GM19240 (cell line): ENCODE measurements at regions not wholly inside any gene's neighbourhood (a gene's known extent, or its start where the extent isn't known, plus 50 kb on each side); places are given as distances from the start of the nearest gene placed in this dataset.

Experiments used
- DNase-seq: peaks from one replicate; pipeline ENCODE4 v3.0.0; 2011; ENCODE audit warnings: low spot score; ENCODE audit not compliant: insufficient read length

GRCh38 chr7:21028186-21028585, 241.5 kb upstream of the SP8 start:
- no peak for DNase-seq

DNA sequence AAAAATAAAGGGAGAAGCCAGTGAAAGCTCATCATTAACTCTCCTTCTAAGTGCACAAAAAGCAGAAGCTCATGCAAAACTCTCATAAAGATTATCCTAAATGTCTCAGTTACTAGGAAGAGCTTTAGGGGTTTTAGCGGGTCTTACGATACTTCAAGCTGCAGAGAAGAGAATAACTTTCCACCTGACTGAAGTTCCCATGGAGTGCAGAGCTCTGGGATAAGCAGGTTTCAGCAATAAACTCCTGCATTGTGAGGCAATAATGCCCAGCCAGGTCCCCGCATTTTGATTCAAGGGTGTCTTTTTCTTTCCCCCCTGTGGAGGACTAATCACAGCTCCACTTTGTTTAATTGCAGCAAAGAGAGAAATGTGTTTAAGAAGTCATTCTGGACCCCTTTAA, 241.9 kb upstream of the SP8 start:
- no peak for DNase-seq

GRCh38 chr7:21029006-21029405, 242.3 kb upstream of the SP8 start:
- no peak for DNase-seq

DNA sequence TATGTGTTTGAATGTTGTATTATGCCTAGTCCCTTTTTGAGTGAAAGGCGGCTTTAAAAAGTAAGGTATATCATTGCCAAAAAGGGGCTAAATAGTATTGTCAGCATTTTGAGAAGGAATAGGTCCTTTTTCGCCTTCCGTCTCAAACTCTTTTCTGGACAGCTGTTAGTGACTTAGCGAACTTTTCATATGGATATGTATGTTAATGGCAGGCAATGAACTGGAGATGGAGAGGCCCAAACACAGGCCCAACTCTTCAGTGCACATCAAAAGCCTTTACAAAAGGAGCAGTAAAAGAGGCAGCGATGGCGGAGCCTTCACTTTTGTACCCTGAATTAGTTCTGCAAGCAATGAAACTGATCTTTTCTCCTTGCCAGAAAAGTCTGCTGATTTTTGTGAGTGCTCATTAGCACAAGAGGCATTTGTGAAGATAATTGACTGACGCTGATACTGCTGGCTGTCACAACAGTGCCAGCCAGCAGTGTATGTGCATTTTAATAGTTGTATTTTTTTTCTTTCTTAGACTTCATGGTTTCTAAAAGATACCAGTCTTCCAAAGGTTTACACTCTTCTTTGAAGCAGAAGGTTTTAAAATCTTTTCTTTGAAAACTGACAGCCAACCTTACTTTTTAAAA, 243.7 kb upstream of the SP8 start:
- DNase-seq: no peak

DNA sequence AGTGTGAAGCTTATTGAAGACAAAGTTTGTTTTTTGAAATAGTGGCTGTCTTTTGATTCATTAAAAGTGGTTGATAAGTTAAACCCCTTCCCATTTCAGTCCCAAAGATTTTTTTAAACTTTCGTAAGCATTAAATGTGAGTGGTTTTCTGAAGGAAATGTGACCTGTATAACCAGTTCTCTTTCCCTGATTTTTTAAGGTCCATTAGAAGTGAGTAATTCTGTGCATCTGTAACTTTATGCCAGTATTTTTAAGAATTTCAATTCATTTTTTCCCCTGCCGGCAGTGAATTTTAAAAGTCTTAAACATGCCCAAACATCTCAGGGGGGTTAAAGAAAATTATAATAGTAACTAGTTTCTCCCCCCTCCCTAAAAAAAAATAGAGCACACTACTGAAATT, 254.6 kb upstream of the SP8 start:
- no peak for DNase-seq

DNA sequence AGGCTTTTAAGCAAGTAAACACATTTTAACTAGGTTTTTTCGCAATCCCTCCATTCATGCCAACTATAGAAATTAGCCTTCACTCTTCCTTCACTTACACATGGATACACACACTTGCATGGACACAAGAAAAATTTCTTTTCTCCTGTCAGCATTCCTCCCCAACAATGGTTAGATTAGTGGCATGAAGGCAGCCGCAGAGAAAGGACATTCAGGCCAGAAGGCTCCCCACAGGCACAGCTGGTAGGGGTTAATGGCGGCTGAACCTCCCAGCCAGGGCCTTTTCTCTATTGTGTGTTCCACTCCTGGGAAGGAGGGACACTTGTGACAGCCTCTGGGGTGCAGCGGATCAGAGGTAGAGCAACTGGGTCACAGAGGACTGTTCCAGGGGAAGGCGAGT, 255.0 kb upstream of the SP8 start:
- DNase-seq: no peak

DNA sequence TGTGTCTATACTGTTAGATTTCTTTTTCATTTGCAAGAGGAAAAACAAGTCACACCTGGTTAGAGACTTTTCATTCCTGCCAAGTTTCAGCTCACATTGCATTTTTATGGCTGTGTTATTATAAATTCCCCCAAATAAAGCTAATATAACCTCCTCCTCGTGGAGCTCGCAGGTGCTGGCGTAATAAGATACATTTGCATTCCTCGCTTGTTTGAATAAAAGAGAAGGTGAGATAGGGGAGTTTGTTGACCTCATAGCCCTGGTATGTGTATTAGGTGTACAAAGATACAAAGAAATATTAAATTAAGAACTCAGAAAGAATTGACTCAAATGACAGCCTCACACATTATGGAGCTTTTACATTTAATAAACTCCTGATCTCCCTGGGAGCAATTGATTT, 257.7 kb upstream of the SP8 start:
- no peak for DNase-seq

GRCh38 chr7:21044913-21045568, 258.4 kb upstream of the SP8 start:
- no peak for DNase-seq

- no peak for DNase-seq
Observed at GRCh38 chr7:21051865-21052264, 265.2 kb upstream of the SP8 start.

DNA sequence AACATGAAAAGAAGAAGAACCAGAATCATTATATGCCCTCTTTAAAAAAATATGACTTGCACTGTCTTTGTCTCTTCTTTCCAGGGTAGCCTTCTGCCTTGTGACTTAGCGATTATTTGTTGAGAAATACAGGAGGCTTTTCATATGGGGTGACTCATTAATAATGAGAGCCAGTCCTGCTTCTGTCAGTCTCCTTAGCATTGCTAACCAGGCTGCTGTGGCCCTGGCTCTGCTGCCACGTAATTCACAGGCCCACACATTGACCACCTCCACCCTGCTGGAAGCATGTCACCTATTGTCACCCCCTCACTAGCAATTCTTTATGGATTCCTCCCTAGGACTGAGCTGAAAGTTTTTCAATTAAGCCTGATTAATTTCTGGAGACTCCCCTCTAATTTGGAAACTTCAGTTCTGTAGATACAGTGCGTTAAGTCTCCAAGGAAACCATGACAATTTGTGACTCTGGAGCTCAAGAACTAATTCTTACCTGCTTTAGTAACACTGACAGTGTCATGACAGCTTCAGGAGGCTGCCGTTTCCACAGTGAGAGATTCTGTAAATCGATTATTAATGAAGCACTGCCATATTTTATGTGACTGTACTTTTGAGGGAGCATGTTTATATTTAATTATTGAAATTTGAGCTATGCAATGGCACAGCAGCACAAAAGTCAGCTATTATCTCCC, 267.9 kb upstream of the SP8 start:
- DNase-seq: no peak

- no peak for DNase-seq
Observed at GRCh38 chr7:21059069-21059468, 272.4 kb upstream of the SP8 start.

DNA sequence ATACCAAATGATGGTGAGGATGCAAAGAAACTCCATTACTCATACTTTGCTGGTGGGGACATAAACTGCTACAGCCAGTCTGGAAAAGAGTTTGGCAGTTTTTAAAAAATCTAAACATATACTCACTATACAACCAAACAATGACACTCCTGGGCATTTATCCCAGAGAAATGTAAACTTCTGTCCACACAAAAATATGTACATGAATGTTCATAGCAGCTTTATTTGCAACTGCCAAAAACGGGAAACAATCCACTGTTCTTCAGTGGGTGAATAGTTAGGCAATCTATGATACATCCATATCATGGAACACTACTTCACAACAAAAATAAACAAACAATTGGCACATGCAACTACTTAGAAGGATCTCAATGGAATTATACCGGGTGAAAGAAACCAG, 276.4 kb upstream of the SP8 start:
- no peak for DNase-seq

- no peak for DNase-seq
Observed at GRCh38 chr7:21064698-21065648, 278.3 kb upstream of the SP8 start.

DNA sequence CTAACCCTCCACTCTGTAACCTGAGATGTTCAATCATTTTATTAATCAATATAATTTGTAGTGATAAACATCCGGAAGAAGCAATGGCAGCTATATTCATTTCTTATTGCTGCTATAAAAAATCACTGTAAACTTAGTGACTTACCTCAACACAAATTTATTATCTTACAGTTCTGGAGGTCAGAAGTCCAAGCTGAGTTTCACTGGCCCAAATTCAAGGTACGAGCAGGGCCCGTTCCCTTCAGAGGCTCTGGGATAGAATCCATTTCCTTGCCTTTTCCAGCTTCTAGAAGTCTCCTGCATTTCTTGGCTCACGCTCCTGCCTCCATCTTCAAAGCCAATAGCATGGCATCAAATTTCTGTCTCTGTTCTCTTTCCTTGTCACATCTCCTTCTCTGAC, 279.5 kb upstream of the SP8 start:
- no peak for DNase-seq

- DNase-seq: no peak
Observed at GRCh38 chr7:21067216-21067615, 280.5 kb upstream of the SP8 start.

GRCh38 chr7:21070571-21071090, 283.9 kb upstream of the SP8 start:
- no peak for DNase-seq

DNA sequence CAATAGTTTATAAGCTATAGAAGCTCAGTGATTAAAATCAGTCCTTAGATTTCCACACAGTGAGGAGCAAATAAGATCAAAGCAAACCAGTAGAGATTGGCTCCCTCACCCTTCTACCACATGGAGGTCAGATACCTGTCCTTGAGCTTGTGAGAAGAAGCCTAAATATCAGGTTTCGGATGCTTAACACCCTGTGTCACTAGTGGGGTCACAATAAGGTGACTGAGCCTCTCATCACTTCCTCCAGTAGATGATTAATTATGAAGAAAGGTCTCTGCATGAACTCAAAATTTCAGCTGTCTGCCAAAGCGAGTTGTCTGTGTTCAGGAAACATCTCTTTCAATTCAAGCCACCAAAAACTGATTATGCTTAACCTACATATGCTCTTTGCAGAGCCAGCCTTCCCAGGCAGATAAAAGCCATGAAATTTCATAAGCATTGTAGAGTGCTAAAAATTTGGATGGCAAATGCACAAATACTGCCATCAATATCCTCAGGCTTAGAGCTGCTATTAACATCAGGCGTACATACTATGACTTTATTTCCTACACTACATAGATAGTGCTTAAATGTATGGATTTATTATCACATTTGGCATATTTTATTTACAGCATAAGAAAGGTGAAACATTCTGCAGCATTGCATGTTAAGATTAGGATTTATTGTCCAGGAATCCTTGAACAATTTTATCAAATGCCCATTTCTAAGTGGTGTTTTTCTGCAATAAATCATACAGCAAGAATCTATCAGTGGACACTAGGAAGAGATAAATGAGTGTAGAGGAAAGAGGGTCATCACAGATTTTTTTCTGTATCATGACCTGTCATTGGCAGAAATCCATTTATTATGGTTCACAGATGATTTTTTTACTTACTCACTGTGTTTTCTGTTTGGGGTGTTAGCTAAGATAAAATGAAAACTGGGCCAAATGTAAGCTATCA, 285.1 kb upstream of the SP8 start:
- no peak for DNase-seq

DNA sequence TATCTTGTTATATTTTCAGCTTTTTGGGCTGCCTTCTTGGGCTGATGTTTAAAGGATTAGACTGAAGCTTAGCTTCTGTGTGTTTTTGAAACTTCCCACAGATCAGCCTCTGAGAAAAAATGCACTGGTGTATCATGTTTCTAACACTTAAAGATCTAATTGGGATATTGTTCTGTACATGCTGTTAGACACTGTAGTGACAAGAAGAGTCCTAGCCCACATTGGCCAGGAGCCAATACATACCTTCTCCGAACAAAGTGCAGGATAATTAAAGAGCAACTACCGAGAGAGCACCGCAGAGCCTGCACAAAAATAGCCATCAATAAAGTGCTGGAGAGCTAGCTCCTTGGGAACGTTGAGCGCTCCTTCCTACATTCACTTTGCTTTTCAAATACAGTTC, 289.4 kb upstream of the SP8 start:
- no peak for DNase-seq

- no peak for DNase-seq
Observed at GRCh38 chr7:21076574-21076973, 289.9 kb upstream of the SP8 start.

- DNase-seq: no peak
Observed at GRCh38 chr7:21077602-21078001, 290.9 kb upstream of the SP8 start.
